Iris pigment epithelial cell (primary cell): ENCODE measurements at regions not wholly inside any gene's neighbourhood (a gene's known extent, or its start where the extent isn't known, plus 50 kb on each side); places are given as distances from the start of the nearest gene placed in this dataset.

Experiments
- DNase-seq: peaks from one replicate; pipeline ENCODE4 v3.0.0-alpha.2; 2011; ENCODE audit warnings: low read depth

DNA sequence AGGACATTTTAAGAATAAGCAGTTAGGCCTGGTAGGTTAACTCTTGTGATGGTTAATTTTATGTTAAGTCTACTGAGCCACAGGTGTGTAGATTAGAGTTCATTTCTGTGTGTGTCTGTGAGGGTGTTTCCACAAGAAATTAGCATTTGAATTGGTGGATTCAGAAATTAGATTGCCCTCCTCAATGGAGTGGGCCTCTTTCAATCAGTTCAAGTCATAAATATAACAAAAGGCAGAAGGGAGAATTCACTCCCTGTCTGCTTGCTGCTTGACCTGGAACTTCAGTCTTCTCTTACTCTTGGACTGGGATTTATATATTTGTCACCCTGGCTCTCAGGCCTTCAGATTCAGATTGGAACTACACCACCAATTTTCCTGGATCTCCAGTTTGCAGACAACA, 55.3 kb upstream of the POM121L12 start:
- no peak for DNase-seq

- DNase-seq: no peak
Observed at GRCh38 chr7:52973126-52973525, 62.3 kb upstream of the POM121L12 start.

GRCh38 chr7:52962402-52963076, 72.9 kb upstream of the POM121L12 start:
- DNase-seq: no peak

GRCh38 chr7:52961084-52961483, 74.3 kb upstream of the POM121L12 start:
- DNase-seq: no peak

DNA sequence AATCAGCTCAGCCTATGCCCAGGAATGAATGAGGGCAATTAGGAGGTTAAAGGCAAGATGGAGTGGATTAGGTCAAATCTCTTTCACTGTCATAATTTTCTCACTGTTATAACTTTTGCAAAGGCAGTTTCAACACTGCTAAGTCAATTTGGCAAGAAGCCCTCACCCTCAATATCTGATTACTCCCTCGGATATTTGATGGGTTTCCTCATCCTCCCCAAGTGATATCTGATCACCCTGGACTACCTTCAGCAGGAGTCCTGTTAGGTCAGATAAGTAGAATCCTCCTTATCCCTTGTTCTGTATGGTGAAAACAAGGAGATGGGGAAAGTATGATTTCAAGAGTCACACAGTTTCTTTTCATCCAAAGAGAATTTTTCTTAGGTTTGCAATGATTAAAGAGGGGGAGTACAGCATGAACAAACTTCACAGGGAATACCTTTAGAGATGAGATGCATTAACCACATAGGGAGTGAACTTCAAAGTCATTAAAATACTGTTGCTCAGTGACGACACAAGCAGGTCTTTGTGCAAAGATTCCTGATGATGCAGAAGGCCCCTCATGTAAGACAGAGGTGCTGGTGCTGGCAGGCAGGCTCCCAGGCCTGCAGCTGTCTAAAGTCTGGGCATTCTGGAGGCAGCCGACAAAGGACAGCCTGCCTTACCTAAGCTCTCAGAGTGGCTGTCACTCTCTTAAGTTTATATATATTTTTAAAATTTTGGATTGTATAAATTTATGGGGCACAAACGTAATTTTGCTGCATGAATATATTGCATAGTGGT, 75.4 kb upstream of the POM121L12 start:
- DNase-seq: no peak

GRCh38 chr7:52959336-52959735, 76.1 kb upstream of the POM121L12 start:
- DNase-seq: no peak

- no peak for DNase-seq
Observed at GRCh38 chr7:52958621-52959140, 76.8 kb upstream of the POM121L12 start.

DNA sequence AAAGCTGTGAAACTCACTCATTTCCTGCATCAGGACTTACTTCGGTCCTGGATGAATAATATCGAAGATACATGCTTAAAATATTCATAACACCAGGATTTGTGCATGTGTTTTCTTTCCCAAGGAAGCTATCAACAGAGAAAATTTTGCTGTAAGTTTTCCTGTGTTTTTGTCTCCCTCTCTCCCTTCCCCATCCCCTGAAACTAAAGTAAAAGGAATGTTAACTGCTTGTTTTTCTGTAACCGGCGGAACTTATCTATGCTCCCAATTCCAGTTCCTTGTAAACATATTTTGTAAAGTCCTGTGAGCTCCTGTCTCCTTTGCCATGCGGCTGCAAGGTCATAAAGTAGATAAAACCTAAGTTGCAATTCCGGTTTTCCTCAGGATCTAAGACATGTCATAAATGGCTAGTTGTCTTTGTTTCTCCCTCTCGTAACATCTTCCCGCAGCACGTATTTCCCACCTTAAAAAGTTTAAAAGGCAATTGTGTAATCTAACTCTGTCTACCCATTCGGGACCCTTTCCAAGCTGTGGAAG, 79.0 kb upstream of the POM121L12 start:
- no peak for DNase-seq

GRCh38 chr7:52955522-52955921, 79.9 kb upstream of the POM121L12 start:
- no peak for DNase-seq

DNA sequence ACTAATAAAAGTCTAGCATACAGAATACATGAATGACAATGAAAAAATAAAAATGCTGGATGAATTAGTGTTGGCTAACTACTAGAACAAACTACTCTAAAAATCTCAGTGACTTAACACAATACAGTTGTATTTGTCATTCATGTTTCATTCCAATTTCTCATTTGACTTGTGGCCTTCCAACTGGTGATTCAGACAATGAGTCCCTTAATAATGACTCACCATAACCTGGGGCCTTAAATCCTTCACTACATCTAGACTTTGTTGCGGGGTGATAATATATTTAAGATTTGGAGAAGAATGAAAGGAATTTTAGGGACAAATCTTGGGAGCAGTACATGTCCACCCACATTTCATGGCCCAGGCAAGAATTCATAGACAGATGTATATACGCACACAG, 90.5 kb upstream of the POM121L12 start:
- DNase-seq: peak; percentile 16

- no peak for DNase-seq
Observed at GRCh38 chr7:52940481-52940880, 95.0 kb upstream of the POM121L12 start.

GRCh38 chr7:52938455-52939133, 96.8 kb upstream of the POM121L12 start:
- DNase-seq: no peak

DNA sequence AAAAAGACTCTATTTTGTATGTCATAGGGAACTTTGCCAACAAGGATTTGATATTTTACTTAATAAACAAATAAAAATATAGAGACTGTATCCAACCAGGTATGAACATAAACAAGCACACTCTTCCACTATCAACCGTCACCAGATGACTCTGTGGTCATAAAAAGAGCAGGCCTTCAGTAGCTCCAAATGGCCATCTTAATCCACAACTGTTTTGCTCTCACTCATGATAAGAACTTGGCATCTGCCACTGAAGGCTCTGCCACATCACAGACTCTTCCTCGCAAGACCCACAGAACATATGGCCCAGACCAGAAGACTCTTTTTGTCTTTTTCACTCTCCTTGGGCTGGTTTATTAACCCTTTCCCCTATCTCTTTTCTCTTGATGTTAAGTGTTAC, 98.7 kb upstream of the POM121L12 start:
- DNase-seq: no peak

- no peak for DNase-seq
Observed at GRCh38 chr7:52928591-52928990, 106.8 kb upstream of the POM121L12 start.

DNA sequence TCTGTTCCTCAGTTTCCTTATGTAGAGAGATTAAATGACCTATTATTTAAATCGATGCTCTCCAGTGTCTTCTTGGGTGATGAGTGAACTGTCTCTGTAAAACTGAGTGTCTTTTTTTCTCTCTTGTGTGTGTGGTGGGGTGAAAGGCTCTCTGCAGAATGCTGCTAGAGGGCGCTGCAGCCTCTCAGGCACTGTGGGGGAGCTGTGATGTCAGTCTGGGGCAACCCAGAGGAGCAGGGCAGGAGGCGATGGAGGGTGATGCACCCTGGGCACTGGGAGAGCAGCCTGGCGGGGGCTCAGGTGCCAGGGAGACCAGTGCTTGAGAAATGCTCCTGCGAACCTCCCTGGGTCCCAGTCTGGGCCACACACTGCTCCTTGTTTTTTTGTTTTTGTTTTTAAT, 110.1 kb upstream of the POM121L12 start:
- DNase-seq: no peak

DNA sequence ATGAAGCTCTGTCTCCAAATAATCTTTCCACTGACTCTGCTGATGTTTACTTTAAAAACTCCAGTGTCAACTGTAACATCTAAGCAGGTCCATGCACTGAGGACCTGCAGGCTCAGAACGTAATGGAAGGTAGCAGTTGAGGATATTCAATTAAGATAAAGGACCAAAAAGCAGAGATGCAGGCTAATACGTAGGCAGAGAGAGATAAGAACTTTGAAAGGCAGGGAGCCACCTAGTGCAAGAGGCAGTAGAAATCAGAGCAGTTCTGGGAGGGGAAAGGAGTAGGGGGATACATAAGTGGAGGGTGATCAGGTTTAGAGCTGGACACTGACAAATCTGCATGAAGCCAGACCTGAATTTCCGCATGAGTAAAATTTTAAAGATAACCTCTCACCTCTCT, 114.5 kb upstream of the POM121L12 start:
- no peak for DNase-seq

DNA sequence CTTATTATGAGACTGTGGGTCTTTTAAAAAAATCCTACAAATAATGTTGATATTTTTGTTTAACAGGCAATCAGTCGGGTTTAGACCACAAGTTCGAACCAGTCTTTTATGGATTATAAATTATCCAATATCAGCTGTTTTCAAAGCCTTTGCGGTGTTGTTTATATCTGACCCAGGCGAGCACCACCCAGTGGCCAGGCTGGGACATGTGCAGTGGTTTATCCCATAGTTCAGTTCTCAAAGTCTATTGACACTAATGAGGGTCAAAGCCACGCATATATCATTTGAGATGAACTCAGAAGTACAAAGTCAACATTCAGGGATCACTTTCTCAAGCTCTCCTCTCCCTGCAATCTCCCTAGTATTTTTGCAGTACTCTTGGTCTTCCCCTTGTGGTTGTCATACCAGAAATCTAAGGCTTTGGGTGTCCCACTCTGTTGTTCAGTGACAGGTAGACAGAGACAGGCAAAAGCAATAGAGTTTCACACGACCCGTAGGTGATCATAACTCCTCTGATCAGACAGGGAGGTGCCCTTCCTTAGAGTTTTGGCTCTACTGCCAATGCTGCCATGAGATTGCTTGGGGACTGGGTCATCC, 117.4 kb upstream of the POM121L12 start:
- peak; percentile 1 for DNase-seq

DNA sequence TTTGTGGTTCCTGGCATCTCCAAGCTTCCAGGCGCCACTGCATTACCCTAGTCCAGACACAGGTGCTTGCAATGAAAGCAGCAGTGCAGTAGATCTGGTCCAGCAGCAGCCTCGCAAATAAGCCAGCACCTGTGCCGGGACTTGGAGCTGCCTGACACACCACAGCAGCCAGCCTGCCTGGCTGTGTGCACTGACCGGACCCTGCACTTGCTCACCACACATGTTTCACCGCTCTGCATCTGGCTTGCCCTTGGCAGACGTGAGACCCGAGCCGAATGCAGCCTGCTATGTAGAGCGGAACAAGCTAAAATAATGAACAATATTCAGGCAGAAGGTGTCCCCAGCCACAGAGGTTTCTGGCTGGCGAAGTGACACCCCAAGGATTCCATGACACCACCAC, 123.6 kb upstream of the POM121L12 start:
- DNase-seq: no peak

DNA sequence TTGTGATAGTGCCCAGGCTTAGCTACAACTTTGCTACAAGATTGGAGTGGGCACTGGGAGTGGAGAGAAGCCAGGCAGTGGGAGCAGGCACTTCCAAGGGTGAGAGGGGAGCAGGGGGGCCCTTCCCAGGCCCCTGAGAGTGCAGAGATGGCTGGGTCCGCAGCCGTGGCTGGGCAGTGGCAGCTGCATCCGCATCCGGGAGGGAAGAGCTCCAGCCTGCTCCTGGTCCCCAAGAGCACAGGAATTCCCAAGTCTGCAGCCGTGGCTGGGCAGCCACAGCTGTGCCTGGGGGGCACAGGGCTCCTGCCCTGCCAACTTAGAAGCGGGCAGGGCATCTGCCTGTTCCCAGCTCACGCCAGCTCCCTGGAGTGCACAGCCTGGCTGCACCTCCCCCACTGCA, 124.1 kb upstream of the POM121L12 start:
- DNase-seq: no peak

- DNase-seq: no peak
Observed at GRCh38 chr7:52909935-52910334, 125.5 kb upstream of the POM121L12 start.

- no peak for DNase-seq
Observed at GRCh38 chr7:52909131-52909530, 126.3 kb upstream of the POM121L12 start.

GRCh38 chr7:52897713-52898112, 137.7 kb upstream of the POM121L12 start:
- DNase-seq: no peak
